ENCODE measurements at regions not wholly inside any gene's neighbourhood (a gene's known extent, or its start where the extent isn't known, plus 50 kb on each side); places are given as distances from the start of the nearest gene placed in this dataset.
"Not testable (repeated sequence)": the region's sequence is repeated elsewhere in the genome, so short reads cannot be mapped to it uniquely, and the experiment has no call there.

GRCh38 chr13:110008816-110009215 lies 222.4 kb upstream of the IRS2 start:
- no peak for DNase-seq (ENCODE audit: low spot score)

- DNase-seq (ENCODE audit: low spot score), result no peak
These were observed 219.9 kb upstream of the IRS2 start for GRCh38 chr13:110006304-110006703.

DNA sequence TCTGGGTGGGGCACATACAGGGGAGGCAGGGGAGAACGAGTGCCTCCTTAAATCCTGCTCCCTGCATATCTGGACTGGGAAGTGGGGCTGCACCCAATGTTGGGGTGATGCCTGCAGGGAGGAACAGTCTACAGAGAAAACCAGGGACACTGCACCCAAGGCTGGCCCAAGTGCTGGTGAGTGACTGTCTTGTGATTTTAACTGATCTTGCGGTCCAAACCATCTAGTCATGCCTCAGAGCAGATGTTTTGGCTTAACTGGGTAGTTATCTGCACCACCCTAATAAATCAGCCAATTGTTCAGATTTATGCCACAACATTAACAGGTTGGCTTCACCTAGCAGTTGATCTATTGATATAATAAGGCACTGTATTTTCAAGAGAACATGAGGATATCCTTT lies 219.2 kb upstream of the IRS2 start:
- DNase-seq (ENCODE audit: low spot score), result no peak

GRCh38 chr13:110004814-110005213 lies 218.4 kb upstream of the IRS2 start:
- DNase-seq (ENCODE audit: low spot score), result no peak

DNA sequence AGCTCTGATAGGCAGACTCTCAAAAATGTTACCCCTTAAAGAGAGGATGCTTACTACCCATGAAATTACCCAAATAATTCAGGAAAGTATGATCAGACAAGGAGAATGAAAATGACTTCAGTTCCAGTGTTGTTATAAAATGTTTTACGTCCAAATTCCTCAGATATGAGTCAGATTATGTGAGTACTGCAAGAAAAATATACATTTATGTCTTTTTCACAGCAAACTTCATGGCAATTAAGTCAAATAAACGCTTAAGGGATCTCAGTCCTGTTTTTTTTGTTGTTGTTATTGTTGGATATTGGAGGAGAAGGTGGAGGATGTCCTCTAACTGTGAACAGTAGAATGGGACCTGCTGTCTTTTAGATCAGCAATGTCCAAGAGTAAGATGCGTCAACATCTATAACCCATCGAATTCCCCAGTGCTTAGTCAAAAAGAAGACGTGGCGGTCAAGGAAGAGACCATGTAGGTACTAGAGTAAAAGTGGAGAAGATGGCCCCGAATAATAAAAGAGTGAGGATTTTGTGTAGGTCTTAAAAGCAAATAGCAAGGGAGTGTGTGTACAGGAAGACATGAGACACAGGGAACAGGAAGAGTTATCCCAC lies 215.4 kb upstream of the IRS2 start:
- no peak for DNase-seq (ENCODE audit: low spot score)

GRCh38 chr13:110000534-110001345 lies 214.4 kb upstream of the IRS2 start:
- no peak for DNase-seq (ENCODE audit: low spot score)

DNA sequence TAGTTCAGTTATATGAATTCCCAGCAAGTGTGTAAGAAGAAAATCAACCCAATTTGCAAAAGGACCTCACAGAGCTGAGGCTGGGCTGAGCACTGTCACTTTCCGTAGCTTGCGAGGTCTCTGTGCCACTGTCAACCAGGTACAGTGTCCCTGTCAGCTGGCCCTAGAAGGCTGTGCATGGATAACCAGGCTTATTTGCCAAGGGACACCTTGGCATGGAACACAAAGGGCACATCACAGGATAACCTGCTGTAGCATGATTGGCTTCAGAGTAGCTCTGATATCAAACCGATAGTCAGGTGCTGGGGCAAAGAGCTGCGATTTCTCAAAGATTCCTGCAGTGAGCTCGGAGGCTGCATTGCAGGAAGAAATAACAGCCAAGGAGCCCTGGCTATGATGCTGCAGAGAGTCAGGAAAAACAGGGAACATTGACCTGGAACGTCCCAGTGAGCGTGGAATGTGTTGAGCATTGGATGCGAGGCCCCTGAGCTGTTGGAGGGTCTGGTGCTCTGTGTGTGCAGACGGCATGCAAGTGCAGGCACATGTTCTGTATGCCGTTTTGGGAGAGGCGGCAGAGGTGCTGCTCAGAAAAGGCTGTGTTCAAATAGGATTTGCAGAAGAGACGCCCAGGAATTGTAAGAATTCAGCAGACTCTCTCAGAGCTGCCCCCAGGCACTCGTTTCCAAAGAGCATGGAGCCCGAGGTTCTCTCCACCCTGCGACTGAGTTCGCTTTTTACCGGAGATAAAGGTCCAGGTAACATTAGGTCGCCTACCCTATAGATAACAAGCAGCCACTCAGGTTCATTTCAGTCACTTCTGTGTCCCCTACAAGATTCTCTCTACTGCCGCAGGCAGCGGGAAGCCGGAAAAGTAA lies 213.5 kb upstream of the IRS2 start:
- DNase-seq (ENCODE audit: low spot score), result no peak

- DNase-seq (ENCODE audit: low spot score), result no peak
These were observed 212.5 kb upstream of the IRS2 start for GRCh38 chr13:109998684-109999533.

DNA sequence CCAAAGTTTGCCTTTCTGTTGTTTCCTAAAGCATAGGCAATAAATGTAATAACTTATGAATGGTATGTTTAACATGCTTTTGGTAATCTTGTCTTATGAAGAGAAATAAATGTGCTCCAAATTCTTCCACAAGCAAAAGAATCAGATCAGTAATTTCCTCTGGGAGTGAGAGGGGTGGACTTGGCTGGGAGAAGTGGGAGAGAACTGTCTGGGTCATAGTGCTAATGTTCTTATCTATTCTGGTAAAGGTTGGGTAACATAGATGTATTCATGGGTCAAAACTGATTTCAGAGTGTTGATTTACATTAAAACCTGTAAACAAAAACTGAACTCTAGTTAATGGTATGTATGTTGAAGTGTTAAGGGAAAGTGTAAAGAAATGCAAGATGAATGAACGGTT lies 211.7 kb upstream of the IRS2 start:
- no peak for DNase-seq (ENCODE audit: low spot score)

- DNase-seq (ENCODE audit: low spot score), result not testable (repeated sequence)
These were observed 210.7 kb upstream of the IRS2 start for GRCh38 chr13:109997056-109997595.

- DNase-seq (ENCODE audit: low spot score), result no peak
These were observed 210.1 kb upstream of the IRS2 start for GRCh38 chr13:109996404-109996960.

- DNase-seq (ENCODE audit: low spot score), result no peak
These were observed 209.2 kb upstream of the IRS2 start for GRCh38 chr13:109995578-109995977.

DNA sequence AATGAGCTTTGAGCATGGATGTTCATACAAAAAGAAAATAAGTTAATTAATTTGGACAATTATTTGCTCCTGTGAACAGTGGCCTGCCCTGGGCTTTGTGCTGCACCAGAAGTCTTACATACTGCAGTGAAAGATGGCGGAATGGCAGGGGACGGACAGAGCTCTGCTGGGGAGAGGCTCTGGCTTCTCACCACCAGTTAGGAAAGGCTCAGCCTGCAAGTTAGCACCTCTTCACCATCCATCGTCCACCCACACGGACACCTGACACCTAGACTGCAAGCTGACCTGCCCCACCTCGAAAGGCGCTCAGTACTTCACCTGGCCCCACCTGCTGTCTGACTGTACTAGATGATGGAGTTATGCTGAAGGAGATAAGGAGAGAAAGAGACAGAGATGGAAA lies 203.9 kb upstream of the IRS2 start:
- DNase-seq (ENCODE audit: low spot score), result no peak

DNA sequence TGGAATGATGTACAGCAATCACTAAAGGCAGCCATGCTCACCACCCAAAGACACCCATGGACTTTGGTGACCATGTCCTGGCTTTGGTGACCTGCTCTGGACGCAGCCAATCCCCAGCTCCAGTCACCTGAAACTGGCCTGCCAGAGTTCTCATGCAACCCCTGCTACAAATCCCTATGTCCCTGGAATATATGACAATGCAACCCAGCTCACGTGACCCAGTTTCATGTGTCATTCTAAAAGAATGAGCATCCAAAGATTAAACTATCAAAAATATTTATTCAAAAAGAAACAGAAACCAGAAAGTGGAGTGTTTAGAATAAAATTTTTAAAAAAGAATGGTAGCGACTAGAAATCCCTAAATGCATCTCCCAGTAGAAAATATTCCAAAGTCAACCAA lies 203.3 kb upstream of the IRS2 start:
- no peak for DNase-seq (ENCODE audit: low spot score)

- DNase-seq (ENCODE audit: low spot score), result no peak
These were observed 202.8 kb upstream of the IRS2 start for GRCh38 chr13:109989155-109989554.

DNA sequence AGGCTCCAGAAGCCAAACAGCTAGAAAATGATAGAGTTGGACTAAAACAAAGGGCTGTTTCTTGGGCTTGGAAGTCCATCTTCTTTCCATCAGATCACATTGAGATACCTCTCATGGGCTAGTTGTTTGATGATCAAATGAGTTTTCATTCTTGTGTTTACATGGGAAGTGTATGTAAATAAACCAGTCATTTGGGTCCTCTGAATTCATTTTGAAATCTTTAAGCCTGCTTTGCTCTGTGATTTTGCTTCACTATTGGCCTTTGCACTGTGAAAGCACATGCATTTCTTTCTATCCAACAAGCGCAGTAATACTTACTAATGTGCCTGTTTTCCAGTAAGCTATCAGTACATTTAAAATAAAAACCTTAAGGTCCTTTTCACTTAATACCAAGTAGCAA lies 200.5 kb upstream of the IRS2 start:
- DNase-seq (ENCODE audit: low spot score), result no peak

GRCh38 chr13:109985871-109986450 lies 199.6 kb upstream of the IRS2 start:
- DNase-seq (ENCODE audit: low spot score), result no peak

GRCh38 chr13:109983447-109983846 lies 197.1 kb upstream of the IRS2 start:
- DNase-seq (ENCODE audit: low spot score), result no peak

DNA sequence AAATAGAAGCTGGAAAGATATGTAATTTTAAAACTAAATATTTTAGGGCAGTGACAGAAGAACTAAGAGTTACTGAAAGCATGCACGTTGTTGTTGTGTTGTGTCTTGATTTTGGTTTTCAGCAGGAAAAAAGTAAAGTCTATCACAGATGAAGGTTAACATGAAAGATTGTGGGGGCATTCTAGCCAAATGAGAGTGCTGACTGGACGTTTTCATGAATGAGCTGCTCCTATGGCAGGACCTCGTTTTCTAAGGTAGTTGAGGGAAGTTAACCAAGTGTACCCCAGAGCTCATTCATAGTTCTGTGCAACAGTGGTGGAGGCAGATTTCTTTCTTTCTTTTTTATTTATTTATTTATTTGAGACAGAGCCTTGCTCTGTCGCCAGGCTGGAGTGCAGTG lies 194.6 kb upstream of the IRS2 start:
- no peak for DNase-seq (ENCODE audit: low spot score)

- not testable (repeated sequence) for DNase-seq (ENCODE audit: low spot score)
These were observed 193.3 kb upstream of the IRS2 start for GRCh38 chr13:109979676-109980075.

- DNase-seq (ENCODE audit: low spot score), result no peak
These were observed 192.8 kb upstream of the IRS2 start for GRCh38 chr13:109979228-109979627.

Measured in hematopoietic multipotent progenitor cell treated with erythropoietin and hydrocortisone succinate and interleukin-3 and kit ligand, for 17 days (in vitro differentiated cells).